KMS-11 (cell line): ENCODE measurements at regions not wholly inside any gene's neighbourhood (a gene's known extent, or its start where the extent isn't known, plus 50 kb on each side); places are given as distances from the start of the nearest gene placed in this dataset.

ENCODE experiments used
- H2AFZ ChIP-seq: fragments of 200-600 bp; sonication (generic); 2 replicates; pipeline ENCODE4 v1.6.1; 2016; ENCODE audit warnings: antibody characterized with exemption, mixed run types, low read depth
- H3K27ac ChIP-seq: fragments of 200-600 bp; sonication (generic); 2 replicates; pipeline ENCODE4 v1.6.1; 2016; ENCODE audit warnings: mild to moderate bottlenecking, mixed run types
- H3K27me3 ChIP-seq: fragments of 200-600 bp; sonication (generic); 2 replicates; pipeline ENCODE4 v1.6.1; 2017; ENCODE audit warnings: mild to moderate bottlenecking, low read depth, mixed run types, moderate library complexity; ENCODE audit not compliant: insufficient read depth
- H3K36me3 ChIP-seq: fragments of 200-600 bp; sonication (generic); 2 replicates; pipeline ENCODE4 v1.6.1; 2017; ENCODE audit warnings: mild to moderate bottlenecking, mixed run types; ENCODE audit not compliant: insufficient read depth
- H3K4me1 ChIP-seq: fragments of 200-600 bp; sonication (generic); 2 replicates; pipeline ENCODE4 v1.6.1; 2016; ENCODE audit warnings: mild to moderate bottlenecking, low read depth, mixed run types; ENCODE audit not compliant: poor library complexity, severe bottlenecking
- H3K4me2 ChIP-seq: fragments of 200-600 bp; sonication (generic); 2 replicates; pipeline ENCODE4 v1.7.0; 2016; ENCODE audit warnings: mild to moderate bottlenecking, mixed run types
- H3K4me3 ChIP-seq: fragments of 200-600 bp; sonication (generic); IDR thresholded peaks from 2 replicates; pipeline ENCODE4 v1.6.1; 2017; ENCODE audit warnings: low read depth, low read length, mixed read lengths; ENCODE audit not compliant: insufficient read depth
- H3K79me2 ChIP-seq: fragments of 200-600 bp; sonication (generic); 2 replicates; pipeline ENCODE4 v1.6.1; 2016; ENCODE audit warnings: low read depth, mixed run types; ENCODE audit not compliant: insufficient read depth
- H3K9ac ChIP-seq: fragments of 200-600 bp; sonication (generic); 2 replicates; pipeline ENCODE4 v1.6.1; 2016; ENCODE audit warnings: mild to moderate bottlenecking, mixed run types
- H4K20me1 ChIP-seq: fragments of 200-600 bp; sonication (generic); 2 replicates; pipeline ENCODE4 v1.6.1; 2016; ENCODE audit warnings: mild to moderate bottlenecking, mixed run types; ENCODE audit not compliant: insufficient read depth
- CTCF ChIP-seq: fragments of 200-600 bp; sonication (generic); conservative IDR thresholded peaks from 2 replicates; pipeline ENCODE4 v1.6.1; 2017; ENCODE audit warnings: low read depth, mild to moderate bottlenecking, antibody characterized with exemption, low read length, moderate library complexity, mixed read lengths

DNA sequence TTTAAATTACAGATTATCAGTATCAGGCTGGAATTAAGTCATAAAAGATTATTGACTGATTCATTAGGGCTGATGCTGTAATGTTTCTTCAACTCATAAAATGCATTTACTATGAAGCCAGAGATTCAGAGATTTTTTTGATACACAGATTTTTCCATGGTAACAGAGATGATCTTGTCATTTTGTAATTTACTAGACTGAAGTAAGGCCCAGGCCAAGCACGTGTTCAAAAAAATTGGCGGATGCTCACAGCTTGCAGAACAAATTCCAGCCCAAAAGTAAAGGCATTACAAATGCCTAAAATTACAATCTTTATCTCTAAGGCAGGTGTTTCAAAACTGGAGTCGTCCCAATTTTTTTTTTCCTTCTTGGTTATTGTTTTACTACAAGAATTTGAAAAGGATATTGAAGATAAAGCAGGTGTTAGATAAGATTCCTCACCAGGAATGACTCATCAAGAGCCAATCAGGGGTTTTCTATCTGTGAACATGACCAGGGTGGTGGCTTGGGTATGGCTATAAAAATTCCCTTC, 78.4 kb upstream of the MEOX2 start:
- no peaks in the 10 kb centered on the region for H3K4me1 ChIP-seq
- no peak overlapping the region for H3K4me2 ChIP-seq
- H3K36me3 ChIP-seq: no peaks in the 10 kb centered on the region
- H3K27ac ChIP-seq: no peak overlapping the region
- H3K9ac ChIP-seq: no peak overlapping the region
- H3K4me3 ChIP-seq: no peak overlapping the region
- H2AFZ ChIP-seq: no peak overlapping the region
- H3K27me3 ChIP-seq: no peaks in the 10 kb centered on the region
- no peaks in the 10 kb centered on the region for H3K79me2 ChIP-seq
- no peaks in the 10 kb centered on the region for H4K20me1 ChIP-seq
- no peak for TF ChIP-seq CTCF

DNA sequence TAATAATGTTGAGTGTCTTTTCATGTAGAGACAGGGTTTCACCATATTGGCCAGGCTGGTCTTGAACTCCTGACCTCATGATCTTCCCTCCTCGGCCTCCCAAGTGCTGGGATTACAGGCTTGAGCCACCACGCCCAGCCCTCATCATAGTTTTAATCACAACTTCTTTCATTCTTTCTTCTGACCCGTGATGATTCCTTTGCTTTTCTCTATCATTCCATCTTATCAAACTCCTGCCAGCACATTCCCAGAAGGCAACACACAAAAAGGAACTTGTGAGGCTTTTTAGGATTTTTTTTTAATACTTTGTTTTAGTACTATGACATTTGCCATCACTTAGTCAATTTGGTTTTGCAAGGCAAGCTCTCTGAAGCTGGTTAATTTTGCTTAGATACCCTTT, 77.5 kb upstream of the MEOX2 start:
- Histone ChIP-seq H3K4me2 (no peak overlapping the region), H3K36me3 (no peaks in the 10 kb centered on the region), H3K79me2 (no peaks in the 10 kb centered on the region), H3K27ac (no peak overlapping the region), H3K4me3 (no peak overlapping the region), H3K9ac (no peak overlapping the region), H3K4me1 (no peaks in the 10 kb centered on the region), H2AFZ (no peak overlapping the region), H4K20me1 (no peaks in the 10 kb centered on the region), H3K27me3 (no peaks in the 10 kb centered on the region)
- no peak for TF ChIP-seq CTCF

DNA sequence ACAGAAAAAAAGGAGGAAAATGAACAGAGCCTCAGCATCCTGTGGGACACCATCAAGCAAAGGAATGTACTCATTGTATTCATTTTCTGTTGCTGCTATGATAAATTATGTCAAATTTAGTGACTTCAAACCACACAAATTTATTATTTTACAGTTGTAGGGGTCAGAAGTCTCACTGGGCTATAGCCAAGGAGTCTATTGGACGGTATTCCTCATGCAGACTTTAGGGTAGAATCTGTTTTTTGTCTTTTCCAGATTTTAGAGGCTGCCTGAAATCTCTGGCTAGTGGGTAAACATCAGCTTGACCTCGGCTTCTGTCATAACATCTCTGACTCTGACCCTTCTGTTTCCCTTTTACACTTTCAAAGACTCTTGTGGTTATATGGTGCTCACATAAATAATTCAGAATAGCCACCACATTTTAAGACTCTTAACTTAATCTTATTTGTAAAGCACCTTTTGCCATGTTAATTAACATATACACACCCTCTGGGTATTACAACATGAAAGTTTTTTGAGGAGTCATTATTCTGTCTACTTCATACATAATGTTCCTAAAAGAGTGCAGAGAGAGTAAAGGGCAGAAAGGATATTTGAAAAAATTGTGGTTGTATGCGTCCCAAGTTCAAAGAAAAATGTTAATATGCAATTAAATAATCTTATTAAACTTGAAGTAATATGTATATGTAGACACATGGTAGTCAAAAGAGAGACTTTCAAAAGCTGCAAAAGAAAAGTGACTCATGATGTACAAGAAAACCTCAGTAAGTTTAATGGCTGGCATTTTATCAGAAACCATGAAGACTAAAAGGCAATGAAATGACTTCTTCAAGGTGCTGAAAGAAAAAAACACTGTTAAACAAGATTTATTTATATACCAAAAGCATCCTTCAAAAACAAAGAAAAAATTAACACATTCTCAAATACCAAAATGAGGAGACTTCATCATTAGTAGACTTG, 70.8 kb upstream of the MEOX2 start:
- Histone ChIP-seq H4K20me1 (no peaks in the 10 kb centered on the region), H3K4me2 (no peak overlapping the region)
- no peak for TF ChIP-seq CTCF

DNA sequence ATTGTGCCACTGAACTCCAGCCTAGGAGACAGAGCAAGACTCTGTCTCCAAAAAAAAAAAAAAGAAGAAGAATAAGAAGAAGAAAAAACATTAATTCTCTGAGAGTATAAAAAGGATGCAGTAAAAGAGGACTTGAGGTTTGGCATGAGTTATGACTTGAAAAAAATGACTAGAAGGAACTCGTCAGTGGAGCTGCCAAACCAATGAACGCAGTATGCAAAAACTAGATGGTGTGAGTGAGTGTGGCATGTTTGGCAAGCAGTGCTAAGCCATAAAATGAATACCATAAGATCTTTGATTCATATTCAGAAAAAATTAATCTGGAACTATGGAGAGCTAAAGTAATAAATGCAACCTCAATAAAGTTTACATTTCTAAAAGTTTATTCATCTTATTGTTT, 68.6 kb upstream of the MEOX2 start:
- Histone ChIP-seq H2AFZ (no peak overlapping the region), H3K9ac (no peak overlapping the region), H3K4me3 (no peak overlapping the region), H3K27ac (no peak overlapping the region), H4K20me1 (no peaks in the 10 kb centered on the region), H3K36me3 (no peaks in the 10 kb centered on the region), H3K4me2 (no peak overlapping the region), H3K4me1 (no peaks in the 10 kb centered on the region), H3K79me2 (no peaks in the 10 kb centered on the region), H3K27me3 (no peaks in the 10 kb centered on the region)
- TF ChIP-seq CTCF: no peak

More for the DNA sequence above, 70.8 kb upstream of the MEOX2 start:
- no peak overlapping the region for H3K4me3 ChIP-seq
- H3K27ac ChIP-seq: no peak overlapping the region
- no peak overlapping the region for H2AFZ ChIP-seq
- H3K36me3 ChIP-seq: no peaks in the 10 kb centered on the region
- H3K4me1 ChIP-seq: no peaks in the 10 kb centered on the region
- H3K9ac ChIP-seq: no peak overlapping the region
- H3K79me2 ChIP-seq: no peaks in the 10 kb centered on the region
- no peaks in the 10 kb centered on the region for H3K27me3 ChIP-seq
